ENCODE measurements at regions not wholly inside any gene's neighbourhood (a gene's known extent, or its start where the extent isn't known, plus 50 kb on each side); places are given as distances from the start of the nearest gene placed in this dataset.

- H2BK20ac ChIP-seq (ENCODE audit: low read depth, low read length, poor library complexity, severe bottlenecking), result no peak overlapping the region
- no peak overlapping the region for H3K14ac ChIP-seq (ENCODE audit: insufficient read depth, low read length)
- H3K36me3 Mint-ChIP-seq (ENCODE audit: insufficient read depth in 1 of 3, low read depth in 3 of 3), result peaks cover 0 to 3% (median 2%) of the 10 kb centered on the region in 3 experiments; a peak in 1 of 7 replicates
- H2BK5ac ChIP-seq (ENCODE audit: insufficient read length, low read length), result no peak overlapping the region
- no peak overlapping the region for H3K9ac ChIP-seq (ENCODE audit: extremely low read depth, insufficient read length, low read length)
- H2BK120ac ChIP-seq (ENCODE audit: low read depth, low read length, poor library complexity, severe bottlenecking), result no peak overlapping the region
- H3K9me3 ChIP-seq (ENCODE audit: control insufficient read depth, low read depth, low read length), result no peaks in the 10 kb centered on the region
- no peak overlapping the region for H2BK12ac ChIP-seq (ENCODE audit: insufficient read length, low read depth, low read length)
- no peak overlapping the region for H3K56ac ChIP-seq (ENCODE audit: insufficient read length, low read depth, low read length)
- no peak overlapping the region for H4K91ac ChIP-seq (ENCODE audit: insufficient read length, low read depth, low read length)
- no peaks in the 10 kb centered on the region for H3K4me1 ChIP-seq (ENCODE audit: insufficient read depth, low read length)
- no peak overlapping the region for H3K4ac ChIP-seq (ENCODE audit: low read depth, low read length)
- no peak overlapping the region for H3K18ac ChIP-seq (ENCODE audit: insufficient read length, low read depth, low read length)
- no CpG with 5 or more reads among the region's 3 CpGs for WGBS (ENCODE audit: extremely low coverage, insufficient read length, low lambda C conversion rate)
- no peak overlapping the region for H4K8ac ChIP-seq (replicated peaks; ENCODE audit: insufficient read length, low read depth, low read length)
- H3K27ac ChIP-seq (ENCODE audit: insufficient read length, low read depth, low read length), result no peak overlapping the region
- H3K27me3 Mint-ChIP-seq (ENCODE audit: low read depth), result no peaks in the 10 kb centered on the region; the same call in 1 of the 2 replicates
- H3K4me2 ChIP-seq (ENCODE audit: insufficient read depth, insufficient read length, low read length), result no peak overlapping the region
- H4K20me1 ChIP-seq (ENCODE audit: control insufficient read depth, insufficient read depth, insufficient read length), result no peaks in the 10 kb centered on the region
- no peak overlapping the region for H2BK15ac ChIP-seq (ENCODE audit: low read depth, low read length)
- no peak overlapping the region for H2AK5ac ChIP-seq (ENCODE audit: insufficient read length, low read length)
- H4K5ac ChIP-seq (ENCODE audit: insufficient read length, low read depth, low read length), result no peak overlapping the region
- no peak for TF ChIP-seq CTCF (conservative IDR thresholded peaks at IDR 0.05)
- H3K27me3 ChIP-seq (ENCODE audit: insufficient read depth, low read length), result no peaks in the 10 kb centered on the region
- no peaks in the 10 kb centered on the region for H3K23me2 ChIP-seq (ENCODE audit: insufficient read length, low read depth, low read length, poor library complexity, severe bottlenecking)
- H3K4me3 Mint-ChIP-seq, result no peak overlapping the region
- peaks cover 0 to 4% of the 10 kb centered on the region in 2 experiments; a peak in 1 of 4 replicates for H3K4me1 Mint-ChIP-seq
- H2AFZ ChIP-seq (ENCODE audit: low read length), result no peak overlapping the region
- H3T11ph ChIP-seq (ENCODE audit: low read length), result no peak overlapping the region
- H3K23ac ChIP-seq (ENCODE audit: insufficient read length, low read depth, low read length), result no peak overlapping the region
- DNase-seq, result no peak
- H3K9me3 Mint-ChIP-seq, result peaks cover 4 to 6% of the 10 kb centered on the region in 2 experiments; a peak in 2 of 5 replicates
- H3K27ac Mint-ChIP-seq, result no peak overlapping the region
- no peaks in the 10 kb centered on the region for H3K79me1 ChIP-seq (ENCODE audit: insufficient read depth, low read depth, low read length, poor library complexity, severe bottlenecking)
- H3K79me2 ChIP-seq (ENCODE audit: insufficient read depth, low read length), result no peaks in the 10 kb centered on the region
Observed at GRCh38 chr6:15783484-15783883, 120.7 kb upstream of the DTNBP1 start.
